ENCODE measurements at regions not wholly inside any gene's neighbourhood (a gene's known extent, or its start where the extent isn't known, plus 50 kb on each side); places are given as distances from the start of the nearest gene placed in this dataset.

GRCh38 chr5:77545285-77545684 is 53.2 kb upstream of the WDR41 start:
- Mint-ChIP-seq H3K27me3 (ENCODE audit: insufficient read depth, low read depth, poor library complexity) (no peaks in the 10 kb centered on the region), H3K4me3 (no peak overlapping the region), H3K9me3 (peaks cover 5% of the 10 kb centered on the region; the same call in 1 of the 3 replicates), H3K36me3 (ENCODE audit: low read depth) (no peaks in the 10 kb centered on the region), H3K27ac (no peak overlapping the region), H3K4me1 (no peaks in the 10 kb centered on the region)
- TF ChIP-seq CTCF (conservative IDR thresholded peaks at IDR 0.05; ENCODE audit: low read depth in 2 of 2) (no peak), EZH2 (IDR thresholded peaks at IDR 0.05; ENCODE audit: low read depth, unreplicated experiment) (no peak), JUNB (IDR thresholded peaks at IDR 0.05; ENCODE audit: unreplicated experiment) (no peak), EZH2phosphoT487 (IDR thresholded peaks at IDR 0.05; ENCODE audit: unreplicated experiment) (no peak)
- TF ChIP-seq, protein P1, sequence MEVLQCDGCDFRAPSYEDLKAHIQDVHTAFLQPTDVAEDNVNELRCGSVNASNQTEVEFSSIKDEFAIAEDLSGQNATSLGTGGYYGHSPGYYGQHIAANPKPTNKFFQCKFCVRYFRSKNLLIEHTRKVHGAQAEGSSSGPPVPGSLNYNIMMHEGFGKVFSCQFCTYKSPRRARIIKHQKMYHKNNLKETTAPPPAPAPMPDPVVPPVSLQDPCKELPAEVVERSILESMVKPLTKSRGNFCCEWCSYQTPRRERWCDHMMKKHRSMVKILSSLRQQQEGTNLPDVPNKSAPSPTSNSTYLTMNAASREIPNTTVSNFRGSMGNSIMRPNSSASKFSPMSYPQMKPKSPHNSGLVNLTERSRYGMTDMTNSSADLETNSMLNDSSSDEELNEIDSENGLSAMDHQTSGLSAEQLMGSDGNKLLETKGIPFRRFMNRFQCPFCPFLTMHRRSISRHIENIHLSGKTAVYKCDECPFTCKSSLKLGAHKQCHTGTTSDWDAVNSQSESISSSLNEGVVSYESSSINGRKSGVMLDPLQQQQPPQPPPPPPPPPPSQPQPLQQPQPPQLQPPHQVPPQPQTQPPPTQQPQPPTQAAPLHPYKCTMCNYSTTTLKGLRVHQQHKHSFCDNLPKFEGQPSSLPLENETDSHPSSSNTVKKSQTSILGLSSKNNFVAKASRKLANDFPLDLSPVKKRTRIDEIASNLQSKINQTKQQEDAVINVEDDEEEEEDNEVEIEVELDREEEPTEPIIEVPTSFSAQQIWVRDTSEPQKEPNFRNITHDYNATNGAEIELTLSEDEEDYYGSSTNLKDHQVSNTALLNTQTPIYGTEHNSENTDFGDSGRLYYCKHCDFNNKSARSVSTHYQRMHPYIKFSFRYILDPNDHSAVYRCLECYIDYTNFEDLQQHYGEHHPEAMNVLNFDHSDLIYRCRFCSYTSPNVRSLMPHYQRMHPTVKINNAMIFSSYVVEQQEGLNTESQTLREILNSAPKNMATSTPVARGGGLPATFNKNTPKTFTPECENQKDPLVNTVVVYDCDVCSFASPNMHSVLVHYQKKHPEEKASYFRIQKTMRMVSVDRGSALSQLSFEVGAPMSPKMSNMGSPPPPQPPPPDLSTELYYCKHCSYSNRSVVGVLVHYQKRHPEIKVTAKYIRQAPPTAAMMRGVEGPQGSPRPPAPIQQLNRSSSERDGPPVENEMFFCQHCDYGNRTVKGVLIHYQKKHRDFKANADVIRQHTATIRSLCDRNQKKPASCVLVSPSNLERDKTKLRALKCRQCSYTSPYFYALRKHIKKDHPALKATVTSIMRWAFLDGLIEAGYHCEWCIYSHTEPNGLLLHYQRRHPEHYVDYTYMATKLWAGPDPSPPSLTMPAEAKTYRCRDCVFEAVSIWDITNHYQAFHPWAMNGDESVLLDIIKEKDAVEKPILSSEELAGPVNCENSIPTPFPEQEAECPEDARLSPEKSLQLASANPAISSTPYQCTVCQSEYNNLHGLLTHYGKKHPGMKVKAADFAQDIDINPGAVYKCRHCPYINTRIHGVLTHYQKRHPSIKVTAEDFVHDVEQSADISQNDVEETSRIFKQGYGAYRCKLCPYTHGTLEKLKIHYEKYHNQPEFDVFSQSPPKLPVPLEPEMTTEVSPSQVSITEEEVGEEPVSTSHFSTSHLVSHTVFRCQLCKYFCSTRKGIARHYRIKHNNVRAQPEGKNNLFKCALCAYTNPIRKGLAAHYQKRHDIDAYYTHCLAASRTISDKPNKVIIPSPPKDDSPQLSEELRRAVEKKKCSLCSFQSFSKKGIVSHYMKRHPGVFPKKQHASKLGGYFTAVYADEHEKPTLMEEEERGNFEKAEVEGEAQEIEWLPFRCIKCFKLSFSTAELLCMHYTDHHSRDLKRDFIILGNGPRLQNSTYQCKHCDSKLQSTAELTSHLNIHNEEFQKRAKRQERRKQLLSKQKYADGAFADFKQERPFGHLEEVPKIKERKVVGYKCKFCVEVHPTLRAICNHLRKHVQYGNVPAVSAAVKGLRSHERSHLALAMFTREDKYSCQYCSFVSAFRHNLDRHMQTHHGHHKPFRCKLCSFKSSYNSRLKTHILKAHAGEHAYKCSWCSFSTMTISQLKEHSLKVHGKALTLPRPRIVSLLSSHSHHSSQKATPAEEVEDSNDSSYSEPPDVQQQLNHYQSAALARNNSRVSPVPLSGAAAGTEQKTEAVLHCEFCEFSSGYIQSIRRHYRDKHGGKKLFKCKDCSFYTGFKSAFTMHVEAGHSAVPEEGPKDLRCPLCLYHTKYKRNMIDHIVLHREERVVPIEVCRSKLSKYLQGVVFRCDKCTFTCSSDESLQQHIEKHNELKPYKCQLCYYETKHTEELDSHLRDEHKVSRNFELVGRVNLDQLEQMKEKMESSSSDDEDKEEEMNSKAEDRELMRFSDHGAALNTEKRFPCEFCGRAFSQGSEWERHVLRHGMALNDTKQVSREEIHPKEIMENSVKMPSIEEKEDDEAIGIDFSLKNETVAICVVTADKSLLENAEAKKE (CRISPR knock-in tag; IDR thresholded peaks at IDR 0.05): no peak
- TF ChIP-seq, protein P2, sequence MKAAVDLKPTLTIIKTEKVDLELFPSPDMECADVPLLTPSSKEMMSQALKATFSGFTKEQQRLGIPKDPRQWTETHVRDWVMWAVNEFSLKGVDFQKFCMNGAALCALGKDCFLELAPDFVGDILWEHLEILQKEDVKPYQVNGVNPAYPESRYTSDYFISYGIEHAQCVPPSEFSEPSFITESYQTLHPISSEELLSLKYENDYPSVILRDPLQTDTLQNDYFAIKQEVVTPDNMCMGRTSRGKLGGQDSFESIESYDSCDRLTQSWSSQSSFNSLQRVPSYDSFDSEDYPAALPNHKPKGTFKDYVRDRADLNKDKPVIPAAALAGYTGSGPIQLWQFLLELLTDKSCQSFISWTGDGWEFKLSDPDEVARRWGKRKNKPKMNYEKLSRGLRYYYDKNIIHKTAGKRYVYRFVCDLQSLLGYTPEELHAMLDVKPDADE (IDR thresholded peaks at IDR 0.05): no peak
- Histone ChIP-seq H3K4me1 (ENCODE audit: insufficient read depth) (no peaks in the 10 kb centered on the region), H2AFZ (no peak overlapping the region), H3K27me3 (ENCODE audit: insufficient read depth) (no peaks in the 10 kb centered on the region), H3K36me3 (ENCODE audit: insufficient read depth) (no peaks in the 10 kb centered on the region; the same call in 1 of the 2 replicates), H3K9me2 (ENCODE audit: insufficient read depth) (peaks cover 5% of the 10 kb centered on the region; the same call in 1 of the 2 replicates), H3K27ac (ENCODE audit: low read depth) (no peak overlapping the region), H3K4me2 (no peak overlapping the region), H3K79me2 (replicated peaks; ENCODE audit: insufficient read depth) (no peaks in the 10 kb centered on the region), H3F3A (replicated peaks; ENCODE audit: low read depth) (no peaks in the 10 kb centered on the region), H3K4me3 (no peak overlapping the region), H4K20me1 (replicated peaks; ENCODE audit: insufficient read depth) (no peaks in the 10 kb centered on the region)
- DNase-seq (ENCODE audit: low spot score) (no peak), ATAC-seq (no peak)
